ENCODE measurements at regions not wholly inside any gene's neighbourhood (a gene's known extent, or its start where the extent isn't known, plus 50 kb on each side); places are given as distances from the start of the nearest gene placed in this dataset.

- WGBS, 2 donors, result 88 to 89% methylated on average over 11 of the region's 11 CpGs
- Histone ChIP-seq H3K27ac (ENCODE audit: low read depth in 1 of 2, low read length in 2 of 2) (no peak overlapping the region), H3K4me3 (ENCODE audit: low read length in 2 of 2) (no peak overlapping the region), H3K36me3 (ENCODE audit: control insufficient read depth in 1 of 2, insufficient read depth in 2 of 2, low read length in 1 of 2) (no peaks in the 10 kb centered on the region), H3K27me3 (ENCODE audit: control insufficient read depth in 1 of 2, insufficient read depth in 2 of 2, low read length in 1 of 2) (no peaks in the 10 kb centered on the region), H3K9me3 (ENCODE audit: control insufficient read depth, low read length) (no peaks in the 10 kb centered on the region), H3K4me1 (ENCODE audit: control insufficient read depth in 1 of 2, insufficient read depth in 2 of 2, low read length in 2 of 2) (no peaks in the 10 kb centered on the region)
- DNase-seq (no peak), ATAC-seq (ENCODE audit: low FRiP score) (no peak)
- intact Hi-C loops (cut with DNase I), result no loop called here
These were observed 108.8 kb upstream of the FOXC1 start for GRCh38 chr6:1500913-1501312.

DNA sequence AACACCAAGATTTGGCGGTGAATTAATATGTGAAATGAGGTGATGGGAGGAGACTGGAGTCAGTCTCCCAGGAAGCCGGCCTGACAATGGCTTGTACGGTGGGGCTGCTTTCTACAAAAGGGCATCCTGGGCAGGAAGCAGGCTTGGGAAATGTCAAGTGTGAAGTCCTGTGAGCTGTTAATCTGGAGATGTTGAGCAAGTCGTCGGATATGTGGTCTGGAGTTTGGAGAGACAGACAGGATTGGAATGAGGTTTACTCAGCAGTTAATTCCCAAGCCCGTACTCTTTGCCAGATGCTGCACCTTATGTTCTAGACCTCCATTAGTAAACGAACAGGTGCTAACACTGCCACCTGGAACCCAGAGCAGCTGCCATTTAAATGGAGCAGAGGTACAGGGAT is 107.7 kb upstream of the FOXC1 start:
- intact Hi-C loops (cut with DNase I), result no loop called here
- WGBS, 2 donors, result 50 to 57% methylated on average over 7 of the region's 7 CpGs
- H3K9me3 ChIP-seq (ENCODE audit: control insufficient read depth, low read length), result no peaks in the 10 kb centered on the region
- H3K27ac ChIP-seq (ENCODE audit: low read depth in 1 of 2, low read length in 2 of 2), result no peak overlapping the region
- no peak for DNase-seq
- no peak for ATAC-seq (ENCODE audit: low FRiP score)
- no peak overlapping the region for H3K4me3 ChIP-seq (ENCODE audit: low read length in 2 of 2)
- no peaks in the 10 kb centered on the region for H3K27me3 ChIP-seq (ENCODE audit: control insufficient read depth in 1 of 2, insufficient read depth in 2 of 2, low read length in 1 of 2)
- H3K36me3 ChIP-seq (ENCODE audit: control insufficient read depth in 1 of 2, insufficient read depth in 2 of 2, low read length in 1 of 2), result no peaks in the 10 kb centered on the region
- no peaks in the 10 kb centered on the region for H3K4me1 ChIP-seq (ENCODE audit: control insufficient read depth in 1 of 2, insufficient read depth in 2 of 2, low read length in 2 of 2)

GRCh38 chr6:1503811-1504210 is 105.9 kb upstream of the FOXC1 start:
- Histone ChIP-seq H3K4me1 (ENCODE audit: control insufficient read depth in 1 of 2, insufficient read depth in 2 of 2, low read length in 2 of 2) (no peaks in the 10 kb centered on the region), H3K27me3 (ENCODE audit: control insufficient read depth in 1 of 2, insufficient read depth in 2 of 2, low read length in 1 of 2) (no peaks in the 10 kb centered on the region), H3K4me3 (ENCODE audit: low read length in 2 of 2) (no peak overlapping the region), H3K27ac (ENCODE audit: low read depth in 1 of 2, low read length in 2 of 2) (no peak overlapping the region), H3K36me3 (ENCODE audit: control insufficient read depth in 1 of 2, insufficient read depth in 2 of 2, low read length in 1 of 2) (no peaks in the 10 kb centered on the region), H3K9me3 (ENCODE audit: control insufficient read depth, low read length) (no peaks in the 10 kb centered on the region)
- 16 to 34% methylated on average over 3 of the region's 3 CpGs for WGBS, 2 donors
- ATAC-seq (ENCODE audit: low FRiP score) (no peak), DNase-seq (no peak)
- intact Hi-C loops (cut with DNase I), result no loop called here

- WGBS, 2 donors, result 22 to 26% methylated on average over 10 of the region's 10 CpGs
- DNase-seq, result no peak
- intact Hi-C loops (cut with DNase I), result no loop called here
- Histone ChIP-seq H3K27ac (ENCODE audit: low read depth in 1 of 2, low read length in 2 of 2) (no peak overlapping the region), H3K9me3 (ENCODE audit: control insufficient read depth, low read length) (no peaks in the 10 kb centered on the region), H3K4me1 (ENCODE audit: control insufficient read depth in 1 of 2, insufficient read depth in 2 of 2, low read length in 2 of 2) (no peaks in the 10 kb centered on the region), H3K4me3 (ENCODE audit: low read length in 2 of 2) (no peak overlapping the region), H3K36me3 (ENCODE audit: control insufficient read depth in 1 of 2, insufficient read depth in 2 of 2, low read length in 1 of 2) (no peaks in the 10 kb centered on the region), H3K27me3 (ENCODE audit: control insufficient read depth in 1 of 2, insufficient read depth in 2 of 2, low read length in 1 of 2) (no peaks in the 10 kb centered on the region)
- no peak for ATAC-seq (ENCODE audit: low FRiP score)
These were observed 105.2 kb upstream of the FOXC1 start for GRCh38 chr6:1504465-1504864.

GRCh38 chr6:1507251-1507650 is 102.5 kb upstream of the FOXC1 start:
- Histone ChIP-seq H3K27me3 (ENCODE audit: control insufficient read depth in 1 of 2, insufficient read depth in 2 of 2, low read length in 1 of 2) (no peaks in the 10 kb centered on the region), H3K4me3 (ENCODE audit: low read length in 2 of 2) (no peak overlapping the region), H3K4me1 (ENCODE audit: control insufficient read depth in 1 of 2, insufficient read depth in 2 of 2, low read length in 2 of 2) (no peaks in the 10 kb centered on the region), H3K36me3 (ENCODE audit: control insufficient read depth in 1 of 2, insufficient read depth in 2 of 2, low read length in 1 of 2) (no peaks in the 10 kb centered on the region), H3K27ac (ENCODE audit: low read depth in 1 of 2, low read length in 2 of 2) (no peak overlapping the region), H3K9me3 (ENCODE audit: control insufficient read depth, low read length) (peaks cover 4% of the 10 kb centered on the region)
- no peak for ATAC-seq (ENCODE audit: low FRiP score)
- 91 to 98% methylated on average over 6 of the region's 6 CpGs for WGBS, 2 donors
- DNase-seq, result no peak
- intact Hi-C loops (cut with DNase I), result no loop called here

DNA sequence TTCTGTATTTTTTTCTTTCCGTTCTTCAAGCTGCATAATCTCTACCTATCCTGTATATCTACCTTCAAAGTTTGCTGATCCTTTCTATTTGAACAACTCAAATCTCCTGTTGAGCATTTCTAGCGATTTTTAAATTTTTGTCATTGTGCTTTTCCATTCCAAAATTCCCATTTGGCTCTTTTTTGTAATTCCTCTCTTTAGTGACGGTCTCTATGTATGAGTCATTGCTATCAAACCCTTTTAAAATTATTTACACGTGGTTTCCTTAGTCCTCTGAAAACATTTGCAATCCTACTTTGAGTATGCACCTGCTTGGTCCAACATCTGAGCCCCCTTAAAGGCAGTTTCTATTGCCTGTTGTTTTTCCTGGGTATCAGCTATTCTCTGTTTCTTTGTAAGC is 100.5 kb upstream of the FOXC1 start:
- 67 to 70% methylated on average over 4 of the region's 4 CpGs for WGBS, 2 donors
- intact Hi-C loops (cut with DNase I), result no loop called here
- no peak for DNase-seq
- Histone ChIP-seq H3K4me1 (ENCODE audit: control insufficient read depth in 1 of 2, insufficient read depth in 2 of 2, low read length in 2 of 2) (no peaks in the 10 kb centered on the region), H3K27ac (ENCODE audit: low read depth in 1 of 2, low read length in 2 of 2) (no peak overlapping the region), H3K36me3 (ENCODE audit: control insufficient read depth in 1 of 2, insufficient read depth in 2 of 2, low read length in 1 of 2) (no peaks in the 10 kb centered on the region), H3K9me3 (ENCODE audit: control insufficient read depth, low read length) (peaks cover 6% of the 10 kb centered on the region), H3K4me3 (ENCODE audit: low read length in 2 of 2) (no peak overlapping the region), H3K27me3 (ENCODE audit: control insufficient read depth in 1 of 2, insufficient read depth in 2 of 2, low read length in 1 of 2) (no peaks in the 10 kb centered on the region)
- ATAC-seq (ENCODE audit: low FRiP score), result no peak

GRCh38 chr6:1510239-1510638 is 99.5 kb upstream of the FOXC1 start:
- Histone ChIP-seq H3K36me3 (ENCODE audit: control insufficient read depth in 1 of 2, insufficient read depth in 2 of 2, low read length in 1 of 2) (no peaks in the 10 kb centered on the region), H3K9me3 (ENCODE audit: control insufficient read depth, low read length) (peaks cover 7% of the 10 kb centered on the region), H3K4me3 (ENCODE audit: low read length in 2 of 2) (no peak overlapping the region), H3K4me1 (ENCODE audit: control insufficient read depth in 1 of 2, insufficient read depth in 2 of 2, low read length in 2 of 2) (no peaks in the 10 kb centered on the region), H3K27ac (ENCODE audit: low read depth in 1 of 2, low read length in 2 of 2) (no peak overlapping the region), H3K27me3 (ENCODE audit: control insufficient read depth in 1 of 2, insufficient read depth in 2 of 2, low read length in 1 of 2) (no peaks in the 10 kb centered on the region)
- no peak for DNase-seq
- no peak for ATAC-seq (ENCODE audit: low FRiP score)
- WGBS, 2 donors, result 90 to 92% methylated on average over 3 of the region's 3 CpGs
- intact Hi-C loops (cut with DNase I), result no loop called here

DNA sequence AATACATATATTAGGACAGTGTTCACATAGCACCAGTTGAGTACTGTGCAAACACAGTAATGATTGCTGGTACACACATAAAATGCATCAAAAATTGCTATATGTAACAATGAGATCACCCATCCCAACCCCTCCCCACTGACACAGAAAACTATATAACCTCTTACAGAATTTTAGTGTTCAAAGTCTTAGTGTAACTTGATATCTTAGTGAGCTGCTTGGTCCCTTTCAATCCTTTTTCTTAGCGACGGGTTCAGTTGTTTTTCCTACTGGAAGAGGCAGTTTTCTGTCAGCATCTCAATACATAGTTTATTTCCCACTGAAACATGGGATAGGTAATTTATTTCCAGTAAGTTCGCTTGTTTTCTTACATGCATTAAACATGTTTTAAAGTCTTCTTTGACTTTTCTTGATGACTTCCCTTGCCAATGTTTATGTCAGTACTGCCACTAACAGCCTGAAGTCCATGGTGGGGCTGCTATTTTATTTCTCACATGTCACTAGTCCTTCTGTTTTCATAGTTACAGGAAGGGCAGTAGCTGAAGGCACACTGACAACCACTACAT is 96.4 kb upstream of the FOXC1 start:
- Histone ChIP-seq H3K9me3 (ENCODE audit: control insufficient read depth, low read length) (peaks cover 9% of the 10 kb centered on the region), H3K27me3 (ENCODE audit: control insufficient read depth in 1 of 2, insufficient read depth in 2 of 2, low read length in 1 of 2) (no peaks in the 10 kb centered on the region), H3K4me3 (ENCODE audit: low read length in 2 of 2) (no peak overlapping the region), H3K4me1 (ENCODE audit: control insufficient read depth in 1 of 2, insufficient read depth in 2 of 2, low read length in 2 of 2) (no peaks in the 10 kb centered on the region), H3K27ac (ENCODE audit: low read depth in 1 of 2, low read length in 2 of 2) (no peak overlapping the region), H3K36me3 (ENCODE audit: control insufficient read depth in 1 of 2, insufficient read depth in 2 of 2, low read length in 1 of 2) (no peaks in the 10 kb centered on the region)
- ATAC-seq (ENCODE audit: low FRiP score) (no peak), DNase-seq (no peak)
- WGBS, 2 donors, result 64 to 69% methylated on average over 3 of the region's 3 CpGs
- intact Hi-C loops (cut with DNase I), result no loop called here

DNA sequence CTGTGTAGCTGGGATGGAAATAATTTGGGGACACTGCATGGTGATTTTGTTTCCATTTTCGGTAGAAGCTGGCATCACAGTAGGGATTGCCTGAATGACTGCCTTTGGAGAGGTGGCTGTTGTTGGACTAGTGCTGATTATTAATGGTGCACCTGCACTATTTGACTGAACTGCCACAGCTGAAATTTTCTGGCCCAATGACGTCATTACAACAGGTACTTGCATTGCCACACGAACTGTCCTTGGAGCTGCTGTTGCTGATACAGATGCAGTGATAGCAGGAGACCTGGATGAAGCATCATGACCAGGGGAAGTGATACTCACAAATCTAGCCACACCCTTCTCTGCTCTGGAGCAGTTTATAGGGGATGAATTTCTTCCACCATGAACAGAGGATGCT is 95.6 kb upstream of the FOXC1 start:
- no peaks in the 10 kb centered on the region for H3K27me3 ChIP-seq (ENCODE audit: control insufficient read depth in 1 of 2, insufficient read depth in 2 of 2, low read length in 1 of 2)
- H3K36me3 ChIP-seq (ENCODE audit: control insufficient read depth in 1 of 2, insufficient read depth in 2 of 2, low read length in 1 of 2), result no peaks in the 10 kb centered on the region
- ATAC-seq (ENCODE audit: low FRiP score) (no peak), DNase-seq (no peak)
- intact Hi-C loops (cut with DNase I), result no loop called here
- H3K9me3 ChIP-seq (ENCODE audit: control insufficient read depth, low read length), result peaks cover 9% of the 10 kb centered on the region
- 88 to 93% methylated on average over 3 of the region's 3 CpGs for WGBS, 2 donors
- H3K27ac ChIP-seq (ENCODE audit: low read depth in 1 of 2, low read length in 2 of 2), result no peak overlapping the region
- H3K4me1 ChIP-seq (ENCODE audit: control insufficient read depth in 1 of 2, insufficient read depth in 2 of 2, low read length in 2 of 2), result no peaks in the 10 kb centered on the region
- H3K4me3 ChIP-seq (ENCODE audit: low read length in 2 of 2), result no peak overlapping the region
